ENCODE measurements at regions not wholly inside any gene's neighbourhood (a gene's known extent, or its start where the extent isn't known, plus 50 kb on each side); places are given as distances from the start of the nearest gene placed in this dataset.
"Not testable (repeated sequence)": the region's sequence is repeated elsewhere in the genome, so short reads cannot be mapped to it uniquely, and the experiment has no call there.

DNA sequence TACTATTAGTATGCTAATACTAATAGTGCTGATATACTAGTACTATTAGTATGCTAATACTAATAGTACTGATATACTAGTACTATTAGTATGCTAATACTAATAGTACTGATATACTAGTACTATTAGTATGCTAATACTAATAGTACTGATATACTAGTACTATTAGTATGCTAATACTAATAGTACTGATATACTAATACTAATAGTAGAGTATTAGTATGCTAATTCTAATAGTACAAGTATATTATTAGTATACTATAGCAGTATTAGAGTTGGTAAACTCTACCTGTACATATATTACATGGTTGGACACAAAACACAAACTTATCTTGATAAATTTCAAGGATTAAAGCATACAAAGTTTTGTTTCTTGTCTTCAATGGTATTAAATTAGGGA is 722.9 kb downstream of the TRHDE start:
- not testable (repeated sequence) for TF ChIP-seq YY1 (IDR thresholded peaks at IDR 0.05; ENCODE audit: insufficient read depth, insufficient read length); ZNF274 (IDR thresholded peaks at IDR 0.05; ENCODE audit: low read depth, low read length); SUZ12 (IDR thresholded peaks at IDR 0.05; ENCODE audit: extremely low read depth, insufficient read depth, insufficient read length)
